ENCODE measurements at regions not wholly inside any gene's neighbourhood (a gene's known extent, or its start where the extent isn't known, plus 50 kb on each side); places are given as distances from the start of the nearest gene placed in this dataset.

DNA sequence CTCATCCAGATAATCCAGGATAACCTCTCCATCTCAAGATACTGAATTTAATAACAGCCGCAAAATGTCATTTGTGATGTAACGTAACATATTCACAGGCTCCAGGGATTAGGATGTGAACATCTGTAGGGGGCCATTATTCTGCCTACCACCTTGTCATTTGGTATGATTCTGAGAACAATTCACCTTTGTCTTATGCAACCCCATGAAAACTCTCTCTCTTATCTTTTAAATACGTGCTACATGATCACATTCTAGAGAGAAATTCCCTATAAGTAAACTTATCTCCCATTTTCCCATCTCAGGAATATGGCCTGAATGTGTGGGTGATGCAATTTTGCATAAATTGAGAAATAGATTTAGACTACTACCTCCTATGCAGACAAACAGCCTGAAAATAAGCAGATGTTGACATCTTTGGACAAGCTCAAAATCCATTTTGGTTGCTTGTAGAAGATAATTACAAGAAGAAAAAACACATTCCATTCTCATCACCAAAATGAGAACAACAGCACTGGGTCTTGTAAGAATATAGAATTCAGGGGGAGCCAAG is 255.4 kb upstream of the STXBP5 start:
- TF ChIP-seq, protein P1, sequence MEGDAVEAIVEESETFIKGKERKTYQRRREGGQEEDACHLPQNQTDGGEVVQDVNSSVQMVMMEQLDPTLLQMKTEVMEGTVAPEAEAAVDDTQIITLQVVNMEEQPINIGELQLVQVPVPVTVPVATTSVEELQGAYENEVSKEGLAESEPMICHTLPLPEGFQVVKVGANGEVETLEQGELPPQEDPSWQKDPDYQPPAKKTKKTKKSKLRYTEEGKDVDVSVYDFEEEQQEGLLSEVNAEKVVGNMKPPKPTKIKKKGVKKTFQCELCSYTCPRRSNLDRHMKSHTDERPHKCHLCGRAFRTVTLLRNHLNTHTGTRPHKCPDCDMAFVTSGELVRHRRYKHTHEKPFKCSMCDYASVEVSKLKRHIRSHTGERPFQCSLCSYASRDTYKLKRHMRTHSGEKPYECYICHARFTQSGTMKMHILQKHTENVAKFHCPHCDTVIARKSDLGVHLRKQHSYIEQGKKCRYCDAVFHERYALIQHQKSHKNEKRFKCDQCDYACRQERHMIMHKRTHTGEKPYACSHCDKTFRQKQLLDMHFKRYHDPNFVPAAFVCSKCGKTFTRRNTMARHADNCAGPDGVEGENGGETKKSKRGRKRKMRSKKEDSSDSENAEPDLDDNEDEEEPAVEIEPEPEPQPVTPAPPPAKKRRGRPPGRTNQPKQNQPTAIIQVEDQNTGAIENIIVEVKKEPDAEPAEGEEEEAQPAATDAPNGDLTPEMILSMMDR (IDR thresholded peaks at IDR 0.05; ENCODE audit: insufficient read depth, low read length), result no peak
- TF ChIP-seq POLR2AphosphoS5 (IDR thresholded peaks at IDR 0.05; ENCODE audit: low read depth) (no peak), GABPA (IDR thresholded peaks at IDR 0.05; ENCODE audit: low read depth) (no peak), REST (IDR thresholded peaks at IDR 0.05; ENCODE audit: insufficient replicate concordance, low read depth) (no peak), SPI1 (IDR thresholded peaks at IDR 0.05; ENCODE audit: borderline replicate concordance, low read depth) (no peak)
